NCI-H2196 (cell line): ENCODE measurements at regions not wholly inside any gene's neighbourhood (a gene's known extent, or its start where the extent isn't known, plus 50 kb on each side); places are given as distances from the start of the nearest gene placed in this dataset.
"Not testable (repeated sequence)": the region's sequence is repeated elsewhere in the genome, so short reads cannot be mapped to it uniquely, and the experiment has no call there.

Experiments
- DNase-seq: peaks from one replicate; lab custom pipeline; 2025; ENCODE audit not compliant: unreplicated experiment; lab: John Stamatoyannopoulos, UW

DNA sequence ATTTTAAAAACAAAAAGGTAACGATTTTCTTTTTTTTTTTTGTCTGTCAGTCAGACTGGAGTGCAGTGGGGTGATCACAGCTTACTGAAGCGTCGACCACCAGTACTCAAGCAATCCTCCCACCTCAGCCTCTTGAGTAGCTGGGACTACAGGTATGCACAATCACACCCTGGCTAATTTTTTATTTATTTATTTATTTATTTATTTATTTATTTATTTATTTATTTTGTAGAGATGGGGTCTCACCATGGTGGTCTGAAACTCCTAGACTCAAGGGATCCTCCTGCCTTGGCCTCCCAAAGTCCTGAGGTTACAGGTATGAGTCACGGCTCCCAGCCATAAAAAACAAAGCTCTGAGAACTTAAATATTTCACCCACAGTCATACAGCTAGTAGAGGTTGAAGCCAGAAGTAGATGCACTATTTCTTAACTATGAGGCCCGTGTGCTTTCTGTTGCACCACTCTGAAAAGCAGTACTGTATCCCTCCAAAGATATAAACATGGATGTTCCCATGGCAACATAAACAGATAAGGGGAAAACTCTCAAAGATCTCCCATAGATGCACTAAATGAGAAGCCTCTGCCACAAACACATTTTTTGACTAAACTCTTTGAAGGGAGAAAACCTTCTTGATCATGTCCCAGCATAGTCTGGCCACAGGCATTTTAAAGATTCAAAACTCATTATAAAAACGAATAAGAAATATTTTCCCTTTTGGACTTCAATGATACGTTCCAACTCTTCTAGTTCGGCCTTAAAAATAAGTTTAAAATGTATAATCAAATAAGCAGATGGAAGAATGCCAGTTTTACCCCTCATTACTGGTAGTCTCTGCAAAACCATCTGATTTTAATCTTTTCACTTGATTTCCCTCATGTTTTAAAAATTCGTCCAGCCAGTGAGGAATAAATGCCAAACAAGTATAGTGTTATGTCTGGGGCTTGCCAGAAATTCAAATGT lies 162.3 kb upstream of the ARHGEF26 start:
- no peak for DNase-seq

DNA sequence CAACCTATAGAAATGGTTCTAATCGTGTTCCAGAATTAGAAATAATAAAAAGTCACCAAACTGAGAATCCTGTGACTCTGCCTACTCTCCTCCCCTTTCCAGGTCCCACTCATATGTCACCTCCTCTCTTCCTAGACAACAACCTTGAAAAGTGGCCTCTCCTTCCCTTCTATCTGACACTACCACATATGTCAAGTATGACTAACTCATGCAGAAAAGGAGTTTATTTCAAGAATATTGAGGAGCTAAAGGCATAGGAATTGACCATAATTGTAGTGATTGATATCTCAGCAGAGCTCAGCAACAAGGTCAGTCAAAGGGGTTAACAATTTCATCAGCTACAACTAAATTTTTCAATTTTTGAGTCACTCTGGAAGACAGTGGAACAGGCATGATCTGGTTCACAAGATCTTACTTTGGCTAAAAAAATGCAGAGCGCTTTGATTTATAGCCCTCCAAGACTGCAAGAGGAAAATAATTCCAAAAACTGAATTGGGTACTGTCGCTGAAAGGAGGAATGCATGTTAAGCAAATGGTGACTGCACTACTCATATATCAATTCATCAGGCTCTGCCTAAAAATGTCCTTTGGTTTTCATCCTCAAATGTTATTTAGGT lies 160.6 kb upstream of the ARHGEF26 start:
- DNase-seq, result no peak

DNA sequence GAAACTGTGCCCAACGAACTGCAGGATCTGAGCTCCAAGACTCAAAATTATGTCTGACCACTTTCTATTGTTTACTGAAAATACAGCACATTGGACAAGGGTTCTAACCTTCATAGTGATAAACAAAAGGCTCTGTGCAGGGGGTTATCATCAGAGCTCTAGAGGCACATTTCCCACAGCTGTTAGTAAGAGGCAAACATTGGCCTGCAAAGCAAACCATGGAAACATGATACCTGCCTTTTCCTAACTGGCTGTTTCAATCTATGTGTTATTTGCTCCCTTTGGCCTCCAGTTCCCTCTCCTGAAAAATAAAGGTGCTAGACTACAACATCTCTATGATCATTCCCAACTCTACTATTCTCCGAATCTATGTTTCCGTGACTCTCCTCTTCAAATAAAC lies 159.7 kb upstream of the ARHGEF26 start:
- no peak for DNase-seq

DNA sequence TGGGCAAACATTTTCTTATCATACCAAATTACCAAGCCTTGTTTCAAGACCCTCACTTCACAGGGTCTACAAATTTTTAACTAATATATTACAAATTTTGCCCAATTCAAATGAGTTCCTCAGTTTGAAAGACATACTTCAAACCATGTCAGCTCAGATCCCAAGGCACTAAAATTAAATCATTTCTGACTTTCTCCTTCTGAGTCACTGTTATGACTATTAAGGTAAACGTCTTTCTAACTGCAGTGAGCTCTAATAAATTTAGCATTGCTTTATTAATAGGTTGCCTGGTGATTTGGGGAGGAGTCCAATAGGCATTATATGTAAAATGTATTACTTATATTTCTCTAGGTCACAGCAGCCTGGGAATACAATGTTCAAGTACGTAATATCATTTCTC lies 158.2 kb upstream of the ARHGEF26 start:
- no peak for DNase-seq

DNA sequence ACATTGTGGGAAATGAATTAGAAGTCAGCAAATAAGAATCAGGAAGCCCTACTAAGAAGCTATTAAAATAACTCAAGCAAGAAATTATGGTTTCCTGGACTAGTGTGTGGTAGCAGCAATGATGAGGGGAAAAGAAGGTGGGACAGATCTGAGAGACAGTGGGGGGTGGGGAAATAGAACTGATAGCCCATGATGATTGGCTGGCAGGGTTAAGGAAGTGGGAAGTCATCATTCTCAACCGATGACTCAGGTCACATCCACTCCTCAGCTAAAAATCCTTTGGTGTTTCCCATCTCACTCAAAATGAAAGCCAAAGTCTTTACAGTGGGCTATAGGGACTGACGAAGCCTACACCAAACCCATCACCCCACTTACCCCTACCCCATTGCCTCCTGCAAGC lies 153.9 kb upstream of the ARHGEF26 start:
- DNase-seq, result no peak

DNA sequence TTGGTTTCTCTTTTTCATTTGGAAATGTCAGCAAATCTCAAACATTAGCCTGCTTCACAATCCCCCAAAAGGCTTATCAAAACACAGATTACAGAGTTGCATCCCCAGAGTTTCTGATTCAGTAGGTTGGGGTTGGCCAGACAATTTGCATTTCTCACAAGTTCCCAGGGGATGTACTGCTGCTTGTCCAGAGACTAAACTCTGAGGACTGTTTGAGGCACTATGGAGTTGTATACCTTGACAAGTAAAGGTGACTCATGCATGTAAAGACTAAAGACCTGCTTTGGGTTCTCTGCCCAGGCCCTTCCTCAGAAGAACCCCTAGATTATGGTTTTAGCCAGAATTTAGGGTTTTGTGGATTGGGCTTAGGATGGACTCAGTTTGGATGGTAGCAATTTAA lies 151.1 kb upstream of the ARHGEF26 start:
- DNase-seq, result no peak

DNA sequence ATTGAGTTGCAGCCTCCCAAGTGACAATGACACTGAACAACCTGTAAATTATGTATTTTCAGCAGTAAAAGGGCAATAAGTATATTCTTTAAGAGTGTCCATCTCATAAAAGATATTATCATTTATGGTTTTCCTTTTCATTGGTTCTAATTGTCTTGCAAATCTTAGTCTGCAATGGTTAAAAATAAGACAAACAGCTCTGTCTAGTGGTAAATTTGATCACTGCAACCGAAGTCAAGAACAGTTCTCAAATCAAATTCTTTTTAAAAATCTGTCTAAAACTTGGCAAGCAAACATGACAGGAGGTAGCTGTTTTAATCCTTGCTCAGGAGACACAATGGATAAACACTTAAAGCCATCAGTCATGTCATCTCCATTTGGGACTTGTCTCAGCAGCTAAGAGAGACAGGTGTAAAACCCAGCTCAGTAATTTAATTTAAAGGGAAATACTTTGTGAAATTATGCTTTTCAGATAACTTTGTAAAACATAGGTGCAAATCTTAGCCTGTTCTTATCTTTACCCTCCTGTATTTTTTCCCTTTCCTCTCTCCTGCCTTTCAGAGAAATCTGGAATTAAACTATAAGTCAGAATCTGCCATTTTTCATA lies 150.3 kb upstream of the ARHGEF26 start:
- DNase-seq, result no peak

DNA sequence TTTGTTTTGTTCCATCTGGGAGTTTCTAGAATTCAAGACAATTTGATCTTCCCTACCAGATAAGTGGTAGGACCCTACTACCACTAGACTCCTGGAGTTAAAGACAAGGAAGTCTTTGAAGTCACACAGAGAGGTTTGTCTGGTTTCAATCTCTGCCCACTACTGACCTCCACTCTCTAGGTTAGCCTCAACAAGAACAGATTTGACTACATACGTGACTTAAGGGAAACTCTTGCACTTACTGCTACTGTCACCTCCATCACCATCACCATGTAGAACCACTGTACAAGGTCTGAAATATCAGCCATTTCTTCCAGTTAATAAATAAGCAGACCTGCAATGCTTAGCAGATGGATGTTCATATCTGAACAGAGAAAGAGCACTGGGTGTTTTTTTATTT lies 148.3 kb upstream of the ARHGEF26 start:
- DNase-seq, result no peak

DNA sequence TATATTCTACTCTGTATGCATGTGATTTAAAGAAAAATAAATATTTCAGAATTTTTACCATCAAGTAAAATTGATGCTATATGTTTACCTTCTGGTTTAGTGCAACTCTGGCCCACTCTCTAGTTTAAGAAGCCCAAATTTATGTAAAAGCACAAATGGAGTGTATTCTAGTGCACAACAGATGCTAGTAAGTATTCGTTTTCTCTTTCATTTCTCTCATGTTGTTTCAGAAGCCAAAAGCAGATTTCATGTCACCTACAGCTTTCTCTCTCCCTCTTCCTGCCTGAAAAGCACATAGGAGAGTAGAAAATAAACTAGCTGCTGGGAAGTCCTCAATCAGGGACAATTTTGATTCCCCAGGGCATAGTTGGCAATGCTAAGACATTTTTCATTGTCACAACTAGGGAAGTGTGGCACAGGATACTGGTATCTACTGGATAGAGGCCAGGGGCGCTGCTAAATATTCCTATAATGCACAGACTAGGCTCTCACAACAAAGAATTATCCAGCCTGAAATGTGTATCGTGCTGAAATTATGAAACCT lies 147.4 kb upstream of the ARHGEF26 start:
- DNase-seq, result no peak

DNA sequence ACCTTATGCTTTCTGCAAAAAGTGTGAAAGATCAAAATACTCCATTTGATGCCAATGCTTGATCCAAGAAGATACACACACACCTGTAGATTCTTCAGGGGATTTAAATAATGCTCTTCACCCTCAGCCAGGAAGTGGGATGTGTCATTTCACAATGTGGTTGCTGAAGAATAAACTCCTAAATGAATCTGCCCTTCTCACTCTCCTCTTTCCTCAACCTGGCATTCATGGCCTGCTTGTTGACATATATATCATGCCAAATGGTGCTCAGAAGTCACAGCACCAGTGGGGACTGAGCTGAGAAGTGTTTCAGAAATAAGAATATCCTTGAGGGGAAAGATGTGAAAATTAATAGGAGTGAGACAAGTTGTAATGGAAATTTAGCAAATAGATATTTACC lies 146.6 kb upstream of the ARHGEF26 start:
- no peak for DNase-seq

DNA sequence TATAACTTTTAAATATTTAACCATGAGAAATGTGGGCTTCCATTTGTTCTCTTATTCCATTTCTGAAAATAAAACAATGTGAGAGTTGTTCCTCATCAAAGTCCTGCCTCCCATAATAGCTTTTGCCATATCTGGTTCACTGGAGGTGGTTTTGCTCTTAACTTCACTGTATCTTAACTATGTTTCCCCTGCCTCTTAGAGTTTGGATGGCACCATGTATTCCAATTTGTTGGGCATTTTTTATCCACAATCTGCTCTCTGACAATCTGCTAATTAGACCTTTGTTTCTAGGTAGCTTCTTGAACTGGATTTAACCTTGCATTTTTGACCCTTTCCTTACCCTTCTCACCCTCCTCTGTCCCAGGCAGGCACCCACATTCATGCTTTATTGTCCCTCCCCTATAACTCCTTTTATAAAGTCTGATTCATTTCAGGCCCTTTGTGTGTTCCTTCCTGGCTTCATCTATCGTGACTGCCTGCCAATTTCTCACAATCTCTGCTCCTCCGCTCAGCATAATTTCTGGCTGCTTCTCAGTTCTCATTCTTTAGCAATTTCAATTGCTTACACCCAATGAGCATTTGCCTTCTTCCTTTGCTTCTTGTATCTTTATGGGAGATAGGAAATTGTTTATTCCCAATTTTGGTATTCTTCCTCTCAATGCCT lies 144.2 kb upstream of the ARHGEF26 start:
- DNase-seq, result no peak

DNA sequence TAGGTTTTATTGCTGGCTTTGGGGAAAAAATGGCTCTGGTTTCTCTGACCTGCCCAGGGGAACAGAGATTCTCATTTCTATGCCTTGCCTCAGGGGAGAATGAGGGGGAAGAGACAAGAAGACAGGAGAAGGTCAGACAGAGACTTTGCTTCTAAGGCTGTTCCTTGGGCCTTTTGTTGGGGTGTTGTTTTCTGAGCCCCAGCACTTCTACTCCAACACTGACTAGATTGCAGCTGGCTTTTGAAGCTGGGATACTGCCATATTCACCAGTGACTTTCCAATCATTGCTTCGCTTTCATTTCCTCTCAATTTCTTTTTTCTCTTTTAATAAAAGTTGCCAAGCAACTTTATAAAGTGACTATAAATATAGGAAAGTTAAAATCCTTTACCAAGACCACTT lies 143.2 kb upstream of the ARHGEF26 start:
- DNase-seq, result no peak

DNA sequence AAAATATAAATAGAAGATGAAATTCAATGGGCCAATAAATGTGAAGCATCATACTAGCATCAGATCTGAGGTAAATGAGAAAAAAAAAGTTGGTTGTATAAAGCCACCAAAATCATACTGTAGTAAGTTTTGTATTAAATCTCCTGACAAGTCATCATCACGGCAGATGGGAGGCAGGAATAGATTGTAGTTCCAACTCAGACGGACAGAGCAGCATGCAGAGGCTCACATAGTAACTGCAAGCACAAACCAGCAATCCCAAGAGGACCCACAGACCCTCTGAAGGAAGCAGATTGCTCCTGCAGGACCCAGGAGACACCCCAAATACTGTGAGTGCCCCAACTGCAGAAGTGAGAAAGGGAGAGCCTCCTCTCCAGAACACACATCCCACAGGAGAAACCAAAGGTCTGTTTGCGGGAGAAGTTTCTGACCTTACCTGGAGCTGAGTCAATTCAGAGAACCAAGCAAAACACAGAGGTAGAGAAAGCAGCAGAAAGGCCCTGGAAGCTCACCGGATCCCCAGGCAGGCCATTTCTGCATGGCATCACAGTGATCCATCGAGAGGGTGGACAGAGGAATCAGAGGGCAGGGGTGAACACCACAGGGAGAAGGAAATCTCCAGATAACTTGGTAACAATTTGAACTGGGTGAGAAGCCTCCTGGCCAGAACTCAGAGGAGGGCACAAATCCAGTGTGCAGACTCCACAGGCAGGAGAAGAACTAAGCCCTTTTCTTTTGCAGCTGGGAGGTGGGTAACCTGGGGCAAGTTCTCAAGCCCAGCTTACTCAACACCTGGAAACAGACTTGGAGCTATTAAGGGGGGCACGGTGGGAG lies 141.6 kb upstream of the ARHGEF26 start:
- no peak for DNase-seq

DNA sequence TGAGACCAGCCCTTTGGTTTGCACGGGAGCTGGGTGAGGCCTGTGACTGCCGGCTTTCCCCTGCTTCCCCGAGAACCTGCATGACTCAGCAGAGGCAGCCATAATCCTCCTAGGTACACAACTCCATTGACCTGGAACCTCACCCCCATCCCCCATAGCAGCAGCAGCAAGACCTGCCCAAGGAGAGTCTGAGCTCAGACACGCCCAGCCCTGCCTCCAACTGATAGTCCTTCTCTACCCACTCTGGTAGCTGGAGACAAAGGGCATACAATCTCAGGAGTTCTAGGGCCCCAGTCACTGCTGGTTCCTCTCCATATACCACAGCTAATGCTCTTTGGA lies 141.0 kb upstream of the ARHGEF26 start:
- no peak for DNase-seq

DNA sequence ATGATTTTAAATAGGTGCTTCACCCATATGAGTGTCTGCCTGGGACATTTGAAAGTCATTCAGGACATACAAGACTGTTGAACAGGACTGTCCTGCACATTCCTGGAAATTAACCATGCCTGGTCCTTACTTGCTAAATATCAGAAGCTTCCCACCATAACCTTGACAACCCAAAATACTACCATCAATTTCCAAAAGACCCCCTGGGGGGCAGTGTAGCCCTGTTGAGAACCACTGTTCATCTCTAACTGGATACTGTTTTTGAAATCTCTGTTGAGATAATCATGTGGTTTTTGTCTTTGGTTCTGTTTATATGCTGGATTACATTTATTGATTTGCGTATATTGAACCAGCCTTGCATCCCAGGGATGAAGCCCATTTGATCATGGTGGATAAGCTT lies 123.8 kb upstream of the ARHGEF26 start:
- not testable (repeated sequence) for DNase-seq

DNA sequence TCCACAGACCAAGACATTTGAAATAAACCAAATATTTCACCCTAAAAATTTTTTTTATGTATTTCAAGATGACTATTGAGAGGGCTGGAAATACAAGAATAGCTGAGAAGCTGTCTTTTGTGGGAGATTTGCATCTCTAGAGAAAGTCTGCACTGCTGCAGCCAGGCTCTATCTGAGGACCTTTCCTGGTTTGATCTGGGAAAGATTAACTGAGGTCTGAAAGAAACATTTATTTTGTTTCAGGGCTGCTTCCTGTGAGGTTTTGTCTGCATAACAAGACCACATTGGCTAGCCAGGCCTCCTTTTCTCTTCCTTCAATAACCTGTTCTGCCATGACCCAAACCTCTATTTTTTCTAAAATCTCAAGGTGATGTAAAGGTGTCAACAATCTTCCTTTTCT lies 117.5 kb upstream of the ARHGEF26 start:
- no peak for DNase-seq

DNA sequence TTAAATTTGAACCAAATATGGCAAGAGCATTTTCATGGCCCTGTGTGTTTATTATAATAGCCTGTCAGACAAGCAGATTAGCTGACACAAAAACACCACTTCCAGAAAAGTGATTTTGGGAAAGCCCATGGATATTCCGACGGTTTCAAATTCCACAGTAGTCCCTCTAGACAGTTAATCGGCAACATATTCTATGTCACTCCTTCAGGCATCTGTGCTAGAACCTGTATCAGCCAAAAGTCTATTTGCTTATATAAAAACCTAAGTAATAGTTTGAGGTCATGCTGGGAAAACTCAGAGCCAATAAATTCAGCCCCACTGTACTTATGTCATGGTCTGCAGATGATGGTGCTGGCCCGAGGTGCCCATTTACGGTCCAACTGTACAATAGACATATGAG lies 110.2 kb upstream of the ARHGEF26 start:
- no peak for DNase-seq

DNA sequence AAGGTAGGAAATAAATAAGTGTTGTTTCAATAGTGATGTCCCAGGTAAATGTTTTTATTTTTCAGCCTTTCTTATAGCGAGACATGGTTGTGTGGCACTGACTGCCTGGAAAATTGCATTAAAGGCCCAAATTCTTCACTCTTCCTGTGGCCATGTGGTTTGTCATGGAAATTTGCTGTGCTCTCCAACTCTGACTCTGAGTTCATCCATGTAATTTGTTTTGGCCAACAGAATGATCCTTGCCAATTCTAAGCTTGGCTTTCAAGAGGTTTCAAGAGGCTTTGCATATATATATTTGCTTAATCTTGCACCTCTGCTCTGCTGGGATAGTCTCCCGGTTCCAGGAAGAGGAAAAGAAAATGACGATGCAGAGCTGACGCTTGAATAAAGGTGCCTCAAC lies 107.5 kb upstream of the ARHGEF26 start:
- DNase-seq, result no peak

DNA sequence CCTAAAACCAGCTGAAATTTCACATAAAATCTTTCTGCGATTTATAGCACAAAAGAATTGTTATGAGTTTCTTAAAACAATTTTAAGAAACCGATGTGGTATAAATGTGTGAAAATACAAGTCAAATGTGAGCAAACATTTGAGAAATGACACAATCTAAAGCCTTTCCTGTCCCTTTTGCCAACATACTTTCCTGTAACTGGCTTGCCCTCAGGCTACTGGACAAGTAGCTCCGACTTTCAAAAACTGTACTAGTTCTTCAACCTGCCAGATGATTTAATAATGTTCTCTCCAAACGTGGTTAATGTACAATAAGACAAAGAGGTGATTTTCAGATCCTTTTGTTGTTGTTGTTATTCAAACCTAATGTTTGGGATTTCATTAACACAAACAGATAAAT lies 105.9 kb upstream of the ARHGEF26 start:
- DNase-seq, result no peak

DNA sequence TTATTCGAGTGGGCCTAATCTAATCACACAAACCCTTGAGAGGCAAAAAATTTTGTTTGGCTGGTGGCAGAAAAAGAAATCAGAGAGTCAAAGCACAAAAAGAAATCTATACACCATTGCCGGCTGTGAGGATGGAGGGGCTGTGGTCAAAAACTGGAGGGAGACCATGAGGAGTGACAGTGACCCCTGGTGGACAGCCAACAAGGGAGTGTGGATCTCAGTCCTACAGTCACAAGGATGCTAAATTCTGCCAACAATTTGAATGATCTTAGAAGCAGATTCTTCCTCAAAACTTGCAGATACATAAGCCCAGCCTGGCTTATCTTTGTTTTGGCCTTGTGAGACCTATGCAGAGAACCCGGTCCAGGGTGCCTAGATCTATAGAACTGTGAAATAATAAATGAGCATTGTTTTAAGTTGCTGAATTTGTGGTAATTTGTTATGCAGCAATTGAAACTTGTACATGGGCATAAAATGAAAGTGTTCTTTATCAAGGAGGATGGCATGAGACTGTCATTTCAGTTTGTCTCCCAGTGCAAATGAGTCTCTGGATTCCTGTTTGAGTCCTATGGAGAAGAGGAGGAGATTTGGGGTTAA lies 103.0 kb upstream of the ARHGEF26 start:
- DNase-seq, result peak; percentile 5
